ENCODE measurements at regions not wholly inside any gene's neighbourhood (a gene's known extent, or its start where the extent isn't known, plus 50 kb on each side); places are given as distances from the start of the nearest gene placed in this dataset.

DNA sequence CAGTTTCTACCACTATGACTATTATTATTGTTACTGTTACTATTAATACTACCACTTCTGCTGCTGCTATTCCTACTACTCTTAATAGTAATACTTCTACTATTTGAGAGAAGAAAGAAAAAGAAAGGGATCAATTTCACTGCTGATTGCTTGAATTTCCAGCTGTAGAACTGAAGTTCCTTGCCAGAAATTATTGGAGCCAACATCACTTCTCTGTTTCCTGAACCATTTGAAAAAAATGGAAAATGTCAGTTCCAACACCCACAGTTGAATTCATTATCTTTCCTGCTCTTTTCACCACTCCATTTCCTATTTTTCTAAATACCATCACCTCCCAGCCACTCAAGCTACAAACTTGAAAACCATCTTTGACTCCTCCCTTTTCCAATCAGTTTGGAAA lies 54.1 kb upstream of the PIK3C2G start:
- DNase-seq = no peak

DNA sequence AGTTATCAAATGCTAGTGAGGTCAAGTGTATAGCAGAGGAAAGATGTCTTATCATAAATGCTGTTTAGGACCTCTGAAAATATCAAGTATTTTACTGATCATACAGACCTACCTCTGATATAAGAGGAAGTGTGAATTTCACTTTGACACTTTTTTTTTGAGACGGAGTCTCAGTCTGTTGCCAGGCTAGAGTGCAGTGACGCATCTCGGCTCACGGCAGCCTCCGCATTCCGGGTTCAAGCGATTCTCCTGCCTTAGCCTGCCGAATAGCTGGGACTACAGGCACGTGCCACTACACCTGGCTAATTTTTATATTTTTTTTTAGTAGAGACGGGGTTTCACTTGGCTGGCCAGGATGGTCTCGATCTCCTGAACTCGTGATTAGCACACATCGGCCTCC lies 55.1 kb upstream of the PIK3C2G start:
- no peak for DNase-seq

DNA sequence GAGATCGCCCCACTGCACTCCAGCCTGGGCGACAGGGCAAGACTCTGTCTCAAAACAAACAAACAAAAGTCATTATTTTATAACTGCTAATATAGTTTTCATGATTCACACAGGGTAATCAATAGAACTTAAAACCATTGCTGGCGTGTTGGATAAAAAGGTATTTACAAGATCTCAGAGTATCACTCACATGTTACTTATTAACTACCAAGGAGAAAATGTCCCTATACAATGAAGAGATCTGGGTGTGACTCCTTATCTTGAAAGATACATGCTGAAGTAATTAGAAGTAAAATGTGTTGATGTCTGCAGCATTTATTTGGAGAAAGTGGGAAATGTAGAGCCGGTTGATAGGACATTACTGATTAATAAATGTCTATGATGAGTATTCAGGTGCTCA lies 57.3 kb upstream of the PIK3C2G start:
- DNase-seq = no peak

DNA sequence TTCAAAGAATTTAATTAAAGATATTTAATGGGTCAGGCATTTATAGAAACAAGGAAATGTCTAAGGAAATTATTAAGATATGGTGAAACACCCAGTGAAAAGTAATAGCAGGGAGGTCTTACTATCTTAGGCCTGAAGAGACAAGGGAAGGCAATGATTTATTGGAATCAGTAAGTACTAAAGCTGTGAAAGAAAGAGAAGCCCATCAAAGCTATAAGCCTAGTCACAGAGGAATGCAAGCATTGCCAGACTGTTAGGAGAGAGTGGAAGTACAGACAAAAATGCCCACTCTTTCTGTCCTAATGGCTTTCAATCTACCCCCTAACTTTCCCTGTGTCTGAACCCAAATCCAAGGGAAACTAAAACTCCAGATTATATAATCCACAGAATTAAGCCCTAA lies 69.2 kb upstream of the PIK3C2G start:
- DNase-seq = no peak

DNA sequence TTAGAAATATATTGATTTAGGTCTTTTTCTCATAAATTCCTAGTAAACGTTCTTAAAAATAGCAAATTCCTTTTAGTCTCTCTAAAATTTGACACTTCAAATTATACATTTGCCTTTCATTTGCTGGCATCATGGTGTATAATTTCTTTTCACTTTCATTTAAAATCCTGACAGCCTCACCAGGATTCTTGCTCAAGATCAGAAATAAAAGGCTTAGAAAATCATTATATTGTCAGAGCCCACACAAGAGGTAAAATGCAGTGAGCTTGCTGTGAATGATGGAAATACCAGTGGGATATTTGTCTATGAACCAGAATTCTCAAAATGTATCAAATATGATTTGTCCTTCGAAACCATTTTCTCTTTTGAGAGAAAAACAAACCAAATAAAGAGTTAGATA lies 78.2 kb upstream of the PIK3C2G start:
- no peak for DNase-seq

DNA sequence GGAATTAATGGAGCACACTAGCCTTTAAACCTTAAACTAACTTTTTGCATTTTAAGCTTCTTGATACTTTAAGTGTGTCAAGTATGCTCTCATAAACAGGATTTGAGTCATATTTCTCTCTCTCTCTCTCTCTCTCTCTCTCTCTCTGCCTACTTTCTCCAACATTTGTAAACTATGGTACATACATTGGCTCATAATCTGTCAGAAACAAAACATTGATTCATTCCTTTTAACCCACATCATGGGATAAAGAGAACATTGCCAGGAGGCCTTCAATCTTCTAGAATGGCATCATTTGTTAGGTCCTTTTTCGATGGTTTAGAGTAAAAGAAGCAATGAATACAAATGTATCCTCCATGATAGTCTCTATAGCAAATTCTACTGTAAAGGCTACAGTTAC lies 81.6 kb upstream of the RERGL start:
- no peak for DNase-seq

DNA sequence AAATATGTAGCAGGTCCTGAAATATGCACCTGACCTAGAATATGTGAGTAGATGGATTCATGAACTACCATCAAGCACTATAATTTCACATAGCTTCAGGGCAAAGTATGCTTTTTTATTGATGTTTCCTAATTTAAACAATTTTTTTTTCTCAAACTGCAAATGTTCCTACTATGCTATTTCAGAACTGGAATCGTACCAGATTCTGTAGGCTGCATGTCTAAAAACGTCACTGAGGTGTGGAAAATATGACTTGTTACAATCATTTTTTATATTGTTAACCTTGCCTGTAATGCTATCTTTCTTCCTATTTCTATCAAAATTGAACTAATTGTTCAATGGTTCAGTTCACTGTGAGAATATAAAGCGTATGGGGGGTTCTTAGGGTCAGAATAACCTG lies 78.0 kb upstream of the RERGL start:
- DNase-seq = no peak

DNA sequence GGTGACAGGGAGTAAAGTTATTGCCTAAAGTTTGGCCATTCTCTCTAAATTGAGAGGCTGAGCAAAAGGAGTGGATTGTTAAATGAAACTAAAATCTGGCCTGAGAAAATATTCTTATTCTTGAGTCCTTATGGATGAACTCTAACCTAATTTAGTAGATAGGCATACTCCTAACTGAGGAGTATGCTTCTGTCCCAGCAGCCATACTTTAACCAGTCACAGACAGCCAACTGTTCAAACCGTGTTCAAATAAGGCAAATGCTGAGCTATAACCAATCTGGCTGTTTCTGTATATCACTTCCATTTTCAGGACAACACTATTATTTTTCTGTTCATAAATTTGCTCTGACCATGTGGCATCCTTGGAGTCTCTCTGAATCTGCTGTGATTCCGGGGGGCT lies 75.9 kb upstream of the RERGL start:
- DNase-seq = no peak

DNA sequence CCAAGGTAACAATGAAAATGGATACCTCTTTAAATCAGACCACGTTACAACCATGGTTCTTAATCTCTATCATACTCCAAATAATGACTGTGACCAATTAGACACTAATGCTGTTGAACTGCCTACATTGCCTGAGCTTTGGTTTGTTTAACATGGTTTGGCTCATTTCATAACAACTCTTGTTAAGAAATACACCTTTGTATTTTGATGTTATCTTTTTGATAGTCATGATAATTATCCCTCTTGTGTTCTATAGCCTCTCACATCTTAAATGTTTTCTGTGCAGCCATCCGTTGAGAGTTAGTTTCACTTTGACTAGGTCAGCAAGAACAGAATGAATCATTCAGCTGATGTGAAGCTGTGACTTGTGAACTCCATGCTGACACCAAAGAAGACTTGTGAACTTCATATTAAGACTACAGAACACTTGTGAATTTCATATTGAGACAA lies 75.5 kb upstream of the RERGL start:
- peak; percentile 4 for DNase-seq

DNA sequence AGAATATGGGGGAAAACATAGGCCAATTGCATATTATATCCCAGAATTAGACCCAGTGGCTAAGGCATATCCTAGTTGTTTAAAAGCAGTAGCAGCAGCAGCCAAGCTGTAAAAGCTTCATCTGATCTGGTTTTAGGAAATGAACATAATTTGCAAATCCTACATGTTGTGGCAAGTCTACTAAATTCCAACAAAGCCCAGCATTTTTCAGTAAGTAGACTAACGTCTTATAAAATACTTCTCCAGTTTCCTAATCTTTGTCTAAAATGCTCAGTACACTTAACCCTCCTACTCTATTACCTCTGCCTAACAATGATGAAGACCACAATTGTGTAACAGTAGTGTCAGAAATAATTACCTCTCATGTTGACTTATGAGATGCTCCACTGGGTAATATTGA lies 70.9 kb upstream of the RERGL start:
- no peak for DNase-seq

DNA sequence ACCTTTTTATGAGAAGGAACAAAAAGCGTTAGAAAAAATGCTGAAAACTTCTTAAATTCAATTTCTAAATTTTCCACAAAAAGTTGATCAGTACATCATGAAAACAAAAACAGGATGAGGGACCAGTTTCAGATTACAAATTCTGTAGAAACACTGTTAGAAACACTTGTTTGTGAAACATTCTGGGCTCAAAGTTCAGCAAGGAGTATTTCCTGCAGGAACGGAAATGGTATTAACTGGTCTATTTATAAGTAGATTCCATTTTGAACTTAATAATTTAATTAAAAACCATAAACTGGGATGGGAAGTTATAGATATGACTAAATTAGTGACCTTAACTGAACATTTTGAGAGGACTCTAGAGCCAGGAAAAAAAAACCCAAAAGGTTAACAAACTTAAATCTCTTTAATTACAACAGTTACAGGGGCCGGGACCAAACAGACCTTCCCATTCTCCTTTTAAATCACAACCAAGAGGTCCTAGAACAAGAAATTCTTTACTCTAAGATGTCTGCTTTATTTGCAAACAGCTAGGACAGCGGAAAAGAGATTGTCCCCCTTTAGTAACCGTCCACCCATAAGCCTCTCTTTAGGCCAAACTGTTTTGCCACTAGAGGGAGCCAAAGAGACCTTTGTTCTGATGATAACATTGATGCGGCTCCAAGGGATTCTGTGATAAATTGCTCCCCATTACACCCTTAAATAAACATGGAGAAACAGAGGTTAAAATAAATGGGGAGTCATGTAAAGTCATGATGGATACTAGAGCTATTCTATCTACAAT lies 69.0 kb upstream of the RERGL start:
- peak; percentile 74 for DNase-seq

DNA sequence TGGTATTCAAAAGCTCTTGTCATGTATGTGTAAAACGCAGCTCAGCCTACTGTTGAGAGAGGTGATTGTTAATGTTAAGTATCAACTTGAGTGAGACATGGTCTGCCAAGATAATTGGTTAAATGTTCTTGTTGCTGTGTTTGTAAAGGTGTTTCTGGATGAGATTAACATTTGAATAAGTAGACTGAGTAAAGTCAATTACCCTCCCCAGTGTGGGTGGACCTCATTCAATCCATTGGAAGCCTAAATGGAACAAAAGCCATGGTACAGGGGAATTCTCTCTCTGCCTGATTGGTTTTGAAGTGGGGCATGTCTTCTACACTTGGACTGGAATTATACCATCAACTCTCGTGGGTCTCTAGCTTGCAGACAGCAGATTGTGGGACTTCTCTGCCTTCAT lies 63.8 kb upstream of the RERGL start:
- DNase-seq = no peak

DNA sequence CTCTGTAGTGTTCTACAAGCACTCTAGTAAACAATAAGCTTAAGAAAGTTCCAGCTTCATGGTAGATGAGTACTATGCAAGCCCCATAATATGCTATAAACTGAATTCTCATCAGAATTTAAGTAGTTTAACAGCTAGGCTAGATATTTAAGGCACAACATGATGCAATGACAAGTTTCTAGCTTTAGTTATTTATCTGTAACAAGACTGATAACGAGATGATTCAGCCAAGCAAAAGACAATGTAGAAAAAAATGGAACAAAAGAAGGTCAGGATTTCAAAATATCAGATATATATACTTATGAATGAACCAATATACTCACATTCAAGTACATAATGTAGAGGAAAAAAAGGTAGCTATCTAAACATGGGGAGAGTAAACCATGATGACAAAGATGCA lies 61.0 kb upstream of the RERGL start:
- DNase-seq = no peak

DNA sequence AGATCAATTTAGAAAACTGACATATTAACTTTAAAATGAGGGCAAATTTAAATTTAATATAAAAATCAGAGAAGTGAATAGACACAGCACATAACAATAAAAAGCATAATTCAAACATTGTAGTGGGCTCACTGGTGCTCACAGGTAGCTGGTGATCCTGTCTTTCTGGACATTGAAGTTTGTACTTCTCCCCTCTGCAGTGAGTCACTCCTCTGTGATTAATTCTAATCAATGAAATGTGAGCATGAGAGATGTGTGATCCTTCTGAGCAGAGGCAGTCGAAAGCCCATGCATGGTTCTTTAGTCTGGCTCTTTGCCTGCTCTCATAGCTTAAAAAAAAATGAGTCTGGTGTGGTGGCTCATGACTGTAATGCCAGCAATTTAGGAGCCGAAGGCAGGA lies 59.0 kb upstream of the RERGL start:
- no peak for DNase-seq

DNA sequence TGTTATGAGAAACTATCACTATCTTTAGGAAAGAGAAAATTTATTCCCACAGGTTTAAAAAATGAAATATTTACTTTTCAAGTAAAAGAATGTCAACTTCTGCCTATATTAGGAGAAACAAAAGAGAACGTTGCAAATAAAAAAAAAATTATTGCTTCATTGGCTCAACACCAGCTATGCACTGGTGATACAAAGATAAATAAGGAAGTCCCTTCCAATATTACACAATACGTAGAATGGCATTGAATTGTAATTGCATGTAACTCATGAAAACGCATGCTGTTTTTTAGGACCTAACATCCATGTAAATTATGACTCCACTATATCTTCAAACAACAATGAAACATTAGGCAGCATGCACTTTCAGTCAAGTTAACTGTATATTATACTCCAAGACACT lies 56.4 kb upstream of the RERGL start:
- peak; percentile 69 for DNase-seq

DNA sequence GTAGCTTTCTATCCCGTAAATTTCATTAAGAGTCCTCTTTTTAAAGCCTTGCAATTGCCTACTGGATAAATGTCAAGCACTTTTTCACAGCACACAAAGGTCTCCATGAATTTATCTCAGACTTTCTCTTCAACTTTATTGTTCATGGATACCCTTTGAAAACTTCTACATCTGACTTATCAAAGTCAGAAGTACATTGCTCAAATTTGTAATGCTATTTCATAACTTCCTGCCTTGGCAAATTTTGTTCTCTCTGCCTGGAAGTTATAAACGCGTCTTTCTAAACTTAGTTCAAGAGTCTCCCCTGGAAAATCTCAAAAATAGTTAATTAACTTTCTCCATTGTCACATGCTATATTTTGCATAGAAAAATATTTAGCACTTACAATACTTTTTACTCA lies 55.9 kb upstream of the RERGL start:
- DNase-seq = peak; percentile 55

DNA sequence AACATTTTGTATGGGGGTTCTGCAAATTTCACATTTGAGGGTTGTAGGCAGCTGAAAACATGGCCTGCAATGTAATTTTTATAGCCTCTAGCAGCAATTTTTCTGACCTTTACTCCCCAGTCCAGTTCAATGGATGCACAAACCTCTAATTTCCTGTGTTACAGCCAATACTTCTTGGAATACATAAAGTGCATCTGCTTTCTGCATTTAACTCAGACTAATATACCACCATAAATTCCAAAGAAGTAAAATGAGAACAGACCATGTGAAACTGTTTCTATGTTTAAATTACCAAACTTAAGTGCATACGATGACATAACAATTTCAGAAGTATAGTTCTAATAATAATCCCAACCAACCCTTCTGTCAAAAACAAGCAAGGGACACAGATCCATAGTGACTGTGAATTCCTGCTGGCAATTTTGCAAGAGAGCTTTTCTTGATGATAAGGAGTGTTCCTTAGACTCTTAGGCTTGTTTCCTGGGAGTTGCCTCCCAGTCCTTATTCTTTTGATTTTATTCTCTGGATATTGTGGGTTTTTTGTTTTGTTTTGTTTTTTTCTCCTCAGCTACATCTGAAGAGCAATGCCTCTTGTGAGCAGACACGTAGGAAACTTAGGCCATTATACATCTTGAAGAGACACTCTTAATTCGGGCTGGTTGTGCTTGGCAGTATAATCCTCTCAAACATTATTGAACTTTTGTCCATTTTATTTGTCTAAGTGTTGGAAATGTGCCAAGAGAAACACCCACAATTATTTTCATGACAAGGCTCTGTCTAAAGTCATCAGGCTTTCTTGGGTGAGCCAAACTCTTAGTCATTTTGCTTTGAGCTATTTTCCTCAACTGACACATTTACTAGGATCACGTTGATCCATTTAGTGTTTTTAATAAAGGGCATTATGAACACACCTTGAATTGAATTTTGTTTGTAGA lies 51.3 kb upstream of the RERGL start:
- DNase-seq = no peak

DNA sequence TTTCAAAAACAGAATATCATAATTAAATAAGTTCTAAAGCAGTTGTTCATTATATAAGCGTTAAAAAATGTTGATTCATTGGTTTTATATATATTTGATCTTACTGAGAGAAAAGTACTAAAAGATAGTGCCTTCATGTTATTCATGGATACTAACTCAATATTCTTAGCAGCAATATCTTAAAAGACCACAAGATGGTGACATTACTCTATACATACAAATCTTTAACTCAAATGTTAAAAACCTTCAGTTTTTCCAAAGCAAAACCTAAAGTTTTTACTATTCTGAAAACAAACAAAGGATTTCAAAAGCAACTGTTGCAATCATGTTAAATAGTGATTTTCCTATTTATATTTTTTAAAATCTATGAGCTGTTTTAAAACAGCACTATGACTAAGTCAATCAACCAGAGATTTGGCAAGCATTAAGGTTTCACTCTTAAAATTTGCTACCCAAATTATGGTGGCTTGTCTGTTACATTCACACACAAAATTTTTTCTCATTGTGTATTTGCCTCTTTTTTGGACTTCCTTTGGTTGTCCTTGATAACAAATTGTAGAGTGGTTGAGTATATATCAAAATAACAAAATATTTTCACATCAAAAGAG lies 50.1 kb upstream of the RERGL start:
- DNase-seq = peak; percentile 63
